ENCODE measurements at regions not wholly inside any gene's neighbourhood (a gene's known extent, or its start where the extent isn't known, plus 50 kb on each side); places are given as distances from the start of the nearest gene placed in this dataset.

DNA sequence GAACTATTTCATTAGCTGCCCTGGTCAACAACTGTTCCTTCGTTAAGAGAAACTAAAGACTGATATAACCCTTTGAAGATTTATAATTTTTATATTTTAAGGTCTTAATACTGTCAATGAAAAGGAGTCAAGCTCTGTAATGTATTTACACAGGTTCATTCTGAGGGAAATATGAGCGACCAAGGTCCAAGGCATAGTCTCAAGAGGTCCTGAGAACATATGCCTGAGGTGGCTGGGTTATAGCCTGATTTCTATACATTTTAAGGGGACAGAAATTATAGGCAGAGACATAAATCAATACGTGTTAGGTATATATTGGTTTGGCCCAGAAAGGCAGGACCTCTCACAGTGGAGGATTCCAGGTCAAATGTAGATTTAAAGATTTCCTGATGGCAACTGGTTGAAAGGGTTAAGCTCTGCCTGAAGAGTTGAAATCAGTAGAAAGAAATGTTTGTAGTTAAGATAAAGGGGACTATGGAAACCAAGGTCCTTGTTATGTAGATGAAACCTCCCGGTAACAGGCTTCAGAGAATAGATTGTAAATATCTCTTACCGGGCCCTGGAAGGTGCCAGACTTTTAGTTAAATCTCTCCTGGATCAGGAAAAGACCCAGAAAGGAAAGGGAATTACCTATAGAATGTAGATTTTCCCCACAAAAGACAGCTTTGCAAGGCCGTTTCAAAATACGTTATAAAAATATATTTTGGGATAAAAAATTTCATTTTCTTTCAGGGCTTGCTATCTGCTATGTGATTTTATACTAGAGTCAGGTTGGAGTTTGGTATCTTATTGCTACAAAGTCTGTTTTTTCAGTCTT, 107.3 kb upstream of the PRLR start:
- peaks cover 9 to 10% of the 10 kb centered on the region in 2 experiments; a peak in 3 of 4 replicates for H3K9me3 ChIP-seq (ENCODE audit: insufficient read depth in 2 of 2, low read depth in 1 of 2, low read length in 1 of 2)
- no peak overlapping the region for H3K56ac ChIP-seq (replicated peaks; ENCODE audit: insufficient read length, low read depth, low read length)
- POLR2A ChIA-PET (ENCODE audit: partially characterized antibody), result interaction anchor here (1.1 to 1.8 kb wide), 7 partner anchors 9 to 409 kb away, joined by 3 to 13 read pairs (median 4); partner anchors contain the start of gene PRLR
- CTCF ChIA-PET (ENCODE audit: partially characterized antibody), result interaction anchor here (0.9 to 1.4 kb wide), 4 partner anchors 11 to 107 kb away, joined by 3 to 5 read pairs (median 4); partner anchors contain the start of gene PRLR
- H3K18ac ChIP-seq (ENCODE audit: extremely low read depth, low read length), result no peak overlapping the region
- no peak for DNase-seq (ENCODE audit: low read depth in 1 of 2, low spot score in 2 of 2)
- no peaks in the 10 kb centered on the region for H3K79me2 ChIP-seq (ENCODE audit: control insufficient read depth in 1 of 2, insufficient read depth in 2 of 2, low read length in 2 of 2)
- no peak overlapping the region for H4K8ac ChIP-seq (ENCODE audit: extremely low read depth, insufficient read depth, low read length)
- FAIRE-seq, result peak; percentile 69
- H3K14ac ChIP-seq (ENCODE audit: insufficient read length), result no peak overlapping the region
- H3K23me2 ChIP-seq (ENCODE audit: low read depth, low read length), result no peaks in the 10 kb centered on the region
- peak overlapping the region in 1 of 4 experiments; percentile 29; a peak in 1 of 8 replicates for H3K4me3 ChIP-seq (ENCODE audit: extremely low read depth in 1 of 4, insufficient read depth in 2 of 4, low read depth in 3 of 4, low read length in 4 of 4)
- peak overlapping the region in 2 of 4 experiments; percentile 21 to 35; a peak in 1 of 7 replicates for H3K9ac ChIP-seq (replicated peaks in 1 of 4; ENCODE audit: extremely low read depth in 1 of 4, low read depth in 3 of 4, low read length in 3 of 4)
- no peaks in the 10 kb centered on the region for H4K20me1 ChIP-seq (replicated peaks in 1 of 2; ENCODE audit: control insufficient read depth in 1 of 2, insufficient read depth in 2 of 2, low read length in 2 of 2)
- H2BK120ac ChIP-seq (replicated peaks; ENCODE audit: low read depth, low read length), result peak overlapping the region; percentile 88
- peak overlapping the region; percentile 71 for H3K4ac ChIP-seq (replicated peaks; ENCODE audit: insufficient read length, low read depth, low read length)
- H2BK20ac ChIP-seq (ENCODE audit: low read length), result no peak overlapping the region
- no peak overlapping the region for H2AK5ac ChIP-seq (ENCODE audit: low read depth, low read length)
- H4K91ac ChIP-seq (replicated peaks; ENCODE audit: insufficient read length, low read length), result no peak overlapping the region
- no peak overlapping the region for H2BK15ac ChIP-seq (ENCODE audit: low read length)
- H2BK5ac ChIP-seq (ENCODE audit: low read depth, low read length), result peak overlapping the region; percentile 82; the same call in 1 of the 2 replicates
- peaks cover 0 to 10% (median 3%) of the 10 kb centered on the region in 4 experiments; a peak in 1 of 8 replicates for H3K36me3 ChIP-seq (ENCODE audit: control insufficient read depth in 2 of 4, insufficient read depth in 4 of 4, low read length in 3 of 4)
- H3K27me3 ChIP-seq (replicated peaks in 1 of 4; ENCODE audit: control insufficient read depth in 3 of 4, extremely low read depth in 1 of 4, insufficient read depth in 3 of 4, low read length in 3 of 4), result no peaks in the 10 kb centered on the region
- 21% methylated on average over 7 of the region's 7 CpGs; no CpG with 5 or more reads in 1 of the 2 experiments for WGBS, 2 experiments (ENCODE audit: extremely low coverage in 1 of 2, insufficient coverage in 1 of 2, insufficient read length in 1 of 2, insufficient replicate concordance in 2 of 2, low coverage in 1 of 2, low lambda C conversion rate in 2 of 2, missing lambda C conversion rate in 1 of 2)
- peak overlapping the region; percentile 22 to 49; a peak in 3 of 4 replicates for H3K4me2 ChIP-seq (ENCODE audit: insufficient read depth in 1 of 2, low read depth in 2 of 2, low read length in 2 of 2)
- no peak overlapping the region for H3K23ac ChIP-seq (ENCODE audit: insufficient read length)
- H3K27ac ChIP-seq (ENCODE audit: low read depth, low read length), result peak overlapping the region; percentile 92
- H4K5ac ChIP-seq (ENCODE audit: insufficient read length, low read depth, low read length), result peak overlapping the region; percentile 89
- H2AFZ ChIP-seq (ENCODE audit: low read length), result no peak overlapping the region
- peaks cover 8 to 25% (median 16%) of the 10 kb centered on the region in 4 experiments for H3K4me1 ChIP-seq (replicated peaks in 1 of 4; ENCODE audit: control insufficient read depth in 3 of 4, insufficient read depth in 4 of 4, low read length in 3 of 4)
- H2BK12ac ChIP-seq (ENCODE audit: low read depth, low read length), result no peak overlapping the region; the same call in 1 of the 2 replicates
- no peaks in the 10 kb centered on the region for H3K79me1 ChIP-seq (ENCODE audit: low read depth, low read length)
- no peak for TF ChIP-seq CBX8 (IDR thresholded peaks at IDR 0.05; ENCODE audit: borderline replicate concordance, low read depth, low read length)
- TF ChIP-seq KDM1A (IDR thresholded peaks at IDR 0.05; ENCODE audit: borderline replicate concordance, low read length), result no peak
- TF ChIP-seq ASH2L (IDR thresholded peaks at IDR 0.05; ENCODE audit: low read length), result peak; percentile 98
- no peak for TF ChIP-seq CHD1 (IDR thresholded peaks at IDR 0.05; ENCODE audit: low read depth, low read length)

Measured in H1 (cell line).